Activated T-cell treated with anti-CD3 and anti-CD28 coated beads for 4 hours (primary cell): ENCODE measurements at regions not wholly inside any gene's neighbourhood (a gene's known extent, or its start where the extent isn't known, plus 50 kb on each side); places are given as distances from the start of the nearest gene placed in this dataset.

Experiments
- DNase-seq: peaks from one replicate; pipeline ENCODE4 v3.0.0-alpha.2; 2020

- no peak for DNase-seq
These were observed 1183.6 kb downstream of the BRD1 start for GRCh38 chr22:48644108-48644507.

DNA sequence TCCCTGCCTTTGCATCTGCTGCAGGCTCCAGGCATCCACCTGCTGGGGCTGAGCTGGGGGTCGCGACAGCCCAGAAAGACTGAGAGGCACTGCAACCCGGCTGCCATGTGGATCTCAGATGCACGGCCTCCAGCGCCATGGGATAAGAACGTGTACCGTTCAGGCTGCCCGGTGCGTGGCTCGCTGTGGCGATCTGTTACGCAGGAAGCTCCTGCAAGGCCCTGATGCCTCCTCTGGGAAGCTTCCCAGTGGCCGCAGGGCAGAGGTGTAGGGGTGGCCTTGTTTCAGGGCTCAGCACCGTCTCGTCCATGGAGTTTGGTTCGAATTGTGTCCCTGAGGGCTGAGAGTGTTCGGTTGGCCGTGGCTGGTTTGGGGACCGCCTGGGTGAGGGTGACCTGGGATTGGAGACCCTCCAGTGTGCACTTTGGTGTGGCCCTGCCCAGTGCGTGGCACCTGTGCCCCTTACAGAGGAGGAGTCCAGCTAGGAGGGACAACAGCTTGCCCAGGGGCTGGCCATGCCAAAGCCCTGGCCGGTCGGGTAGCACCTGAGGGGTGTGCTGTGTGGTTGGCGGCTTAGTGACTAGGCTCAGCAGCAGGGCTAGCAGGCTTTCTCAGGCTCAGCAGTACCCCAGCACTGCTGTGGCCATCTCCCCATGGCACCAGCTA lies 1184.5 kb downstream of the BRD1 start:
- DNase-seq, result no peak

- no peak for DNase-seq
These were observed 1185.1 kb downstream of the BRD1 start for GRCh38 chr22:48642550-48642949.

DNA sequence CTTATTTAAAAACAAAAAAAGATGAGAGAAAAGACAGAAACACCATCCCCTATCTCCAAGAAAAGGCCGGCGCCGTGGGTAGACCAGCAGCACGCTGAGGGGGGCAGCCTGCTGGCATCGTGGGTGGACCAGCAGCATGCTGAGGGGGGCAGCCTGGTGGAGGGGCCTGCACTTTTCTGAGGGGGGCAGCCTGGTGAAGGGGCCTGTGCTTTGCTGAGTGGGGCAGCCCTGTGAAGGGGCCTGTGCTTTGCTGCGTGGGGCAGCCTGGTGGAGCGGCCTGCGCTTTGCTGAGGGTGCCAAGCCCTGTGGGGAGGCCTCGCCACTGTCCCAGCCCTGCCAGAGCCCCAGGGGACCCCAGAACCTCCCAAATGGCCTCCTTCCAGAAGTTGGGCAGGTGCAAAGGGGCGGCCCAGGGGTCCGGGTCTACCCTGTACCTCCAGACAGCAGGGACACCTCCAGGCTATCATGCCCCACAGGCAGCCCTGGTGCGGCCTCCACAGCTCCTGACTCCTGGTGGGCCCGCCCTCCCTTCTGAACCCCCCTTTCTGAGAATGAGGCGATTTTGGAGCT lies 1185.7 kb downstream of the BRD1 start:
- no peak for DNase-seq

DNA sequence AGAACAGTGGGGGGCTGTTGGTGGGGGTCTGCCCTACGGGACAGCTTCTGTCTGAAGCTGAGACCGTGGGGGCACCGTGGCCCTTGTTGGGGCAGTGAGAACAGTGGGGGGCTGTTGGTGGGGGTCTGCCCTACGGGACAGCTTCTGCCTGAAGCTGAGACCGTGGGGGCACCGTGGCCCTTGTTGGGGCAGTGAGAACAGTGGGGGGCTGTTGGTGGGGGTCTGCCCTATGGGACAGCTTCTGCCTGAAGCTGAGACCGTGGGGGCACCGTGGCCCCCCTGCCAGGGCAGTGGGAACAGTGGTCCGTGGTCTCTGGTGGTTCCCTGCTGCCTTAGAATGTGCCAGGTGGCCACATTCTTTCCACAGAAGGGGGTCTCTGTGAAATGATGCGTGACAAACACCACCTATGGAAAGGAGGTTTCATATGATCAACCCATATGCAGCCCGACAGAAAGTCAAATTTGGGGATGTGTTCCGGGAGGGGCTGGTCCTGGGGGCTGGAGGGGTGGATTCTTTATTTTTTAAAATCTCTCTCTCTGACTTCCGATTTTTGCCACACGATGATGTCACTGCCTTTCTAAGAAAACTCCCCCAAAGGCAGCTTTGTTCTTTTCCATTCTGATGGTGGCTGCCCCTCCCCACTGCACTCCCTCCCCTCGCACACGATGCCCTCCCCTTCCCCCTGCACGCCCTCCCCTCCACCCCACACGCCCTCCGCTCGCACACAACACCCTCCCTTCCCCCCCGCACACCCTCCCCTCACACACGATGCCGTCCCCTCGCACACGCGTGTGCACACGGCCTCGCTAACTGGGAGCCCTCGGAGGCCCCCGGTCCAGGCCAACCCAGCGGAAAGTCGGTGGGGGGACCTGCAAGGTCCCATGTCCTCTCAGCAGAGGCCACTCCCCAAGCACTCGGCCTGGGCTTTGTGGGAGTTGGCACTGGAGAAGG lies 1186.5 kb downstream of the BRD1 start:
- no peak for DNase-seq

GRCh38 chr22:48639896-48640748 lies 1187.6 kb downstream of the BRD1 start:
- DNase-seq, result no peak

GRCh38 chr22:48639021-48639795 lies 1188.5 kb downstream of the BRD1 start:
- DNase-seq, result no peak

GRCh38 chr22:48637231-48637630 lies 1190.4 kb downstream of the BRD1 start:
- no peak for DNase-seq

DNA sequence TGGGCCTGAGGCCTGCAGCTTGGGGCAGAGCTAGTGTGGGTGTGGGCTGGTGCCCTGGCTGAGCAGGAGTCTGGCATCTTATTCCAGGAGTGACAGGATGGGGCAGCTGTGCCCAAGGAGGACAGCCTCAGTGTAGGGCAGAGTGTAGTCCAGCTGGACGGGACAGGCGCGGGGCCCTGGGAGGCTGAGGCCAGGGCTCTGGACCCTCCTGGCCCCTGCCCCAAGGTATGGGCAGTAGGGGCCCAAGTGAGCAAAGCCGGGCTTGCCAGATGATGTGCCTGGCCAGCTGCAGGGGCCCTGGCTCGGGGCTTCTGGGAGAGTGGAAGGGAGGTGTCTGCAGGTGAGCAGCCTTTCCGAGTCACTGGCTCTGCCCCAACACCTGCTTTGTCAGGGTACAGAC lies 1190.9 kb downstream of the BRD1 start:
- no peak for DNase-seq

GRCh38 chr22:48635816-48636215 lies 1191.9 kb downstream of the BRD1 start:
- DNase-seq, result no peak

DNA sequence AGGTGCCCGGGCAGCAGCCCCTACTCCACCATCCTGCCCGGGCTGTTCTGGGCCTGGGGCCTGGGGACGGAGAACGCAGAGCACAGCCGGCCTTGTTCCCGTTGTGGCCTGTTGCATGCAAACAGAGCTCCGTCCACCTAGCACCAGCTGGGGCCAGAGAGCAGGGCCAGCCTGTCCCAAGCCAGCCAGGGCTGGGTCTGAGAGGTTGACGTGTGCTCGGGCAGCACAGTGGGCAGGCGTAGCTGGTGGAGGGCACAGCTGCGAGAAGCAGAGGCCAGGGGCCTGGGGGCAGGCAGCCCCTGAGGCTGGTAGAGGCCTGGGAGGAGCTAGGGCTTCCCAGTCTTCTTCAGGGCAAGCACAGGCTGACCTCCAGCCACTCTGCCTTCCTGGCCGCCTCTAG lies 1192.6 kb downstream of the BRD1 start:
- no peak for DNase-seq

DNA sequence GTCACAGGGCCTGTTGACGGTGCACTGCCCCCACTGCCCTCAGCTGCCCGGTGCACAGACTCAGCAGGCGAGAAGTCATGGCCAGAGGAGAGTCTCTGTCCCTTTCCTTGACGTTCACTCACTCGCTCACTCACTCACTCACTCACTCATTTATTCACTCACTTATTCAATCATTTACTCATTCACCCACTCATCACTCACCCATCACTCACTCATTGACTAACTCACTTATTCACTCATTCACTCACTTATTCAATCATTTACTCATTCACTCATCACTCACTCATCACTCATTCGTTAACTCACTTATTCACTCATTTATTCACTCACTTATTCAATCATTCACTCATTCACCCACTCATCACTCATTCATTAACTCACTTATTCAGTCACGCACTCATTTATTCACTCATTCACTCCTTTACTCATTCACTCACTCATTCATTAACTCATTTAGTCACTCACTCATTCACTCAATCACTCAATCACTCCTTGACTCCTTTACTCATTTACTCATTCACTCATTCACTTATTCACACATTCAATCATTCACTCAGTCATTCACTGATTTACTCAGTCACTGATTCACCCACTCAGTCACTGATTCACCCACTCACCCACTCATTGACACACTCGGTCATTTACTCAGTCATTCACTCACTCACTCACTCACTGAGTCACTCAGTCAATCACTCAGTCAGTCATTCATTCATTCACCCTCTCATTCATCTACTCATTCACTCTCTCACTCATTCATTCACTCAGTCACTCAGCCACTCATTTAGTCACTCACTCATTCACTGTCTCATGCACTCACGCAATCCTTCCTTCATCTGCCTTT lies 1193.5 kb downstream of the BRD1 start:
- DNase-seq, result no peak

GRCh38 chr22:48632646-48633246 lies 1194.9 kb downstream of the BRD1 start:
- no peak for DNase-seq

GRCh38 chr22:48631288-48631863 lies 1196.3 kb downstream of the BRD1 start:
- DNase-seq, result no peak

DNA sequence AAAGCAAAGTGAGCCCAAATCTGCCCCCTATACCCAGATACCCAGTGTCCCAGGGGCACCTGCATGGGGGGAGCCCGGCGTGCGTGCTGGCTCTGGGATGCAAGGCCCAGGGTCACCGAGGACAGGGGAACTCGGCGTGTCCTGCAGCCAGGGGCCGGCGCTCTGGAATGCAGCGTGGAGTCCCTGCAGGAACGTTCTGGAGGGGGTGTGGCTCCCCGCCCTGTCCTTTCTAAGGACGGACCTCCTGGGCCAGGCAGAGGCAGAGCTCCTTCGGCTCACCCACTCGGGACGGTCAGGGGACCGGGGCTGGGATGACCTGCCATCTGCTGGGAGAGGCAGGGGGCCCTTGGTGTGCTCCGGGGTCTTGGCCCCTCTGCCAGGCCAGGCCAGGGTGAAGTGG lies 1196.8 kb downstream of the BRD1 start:
- DNase-seq, result no peak

DNA sequence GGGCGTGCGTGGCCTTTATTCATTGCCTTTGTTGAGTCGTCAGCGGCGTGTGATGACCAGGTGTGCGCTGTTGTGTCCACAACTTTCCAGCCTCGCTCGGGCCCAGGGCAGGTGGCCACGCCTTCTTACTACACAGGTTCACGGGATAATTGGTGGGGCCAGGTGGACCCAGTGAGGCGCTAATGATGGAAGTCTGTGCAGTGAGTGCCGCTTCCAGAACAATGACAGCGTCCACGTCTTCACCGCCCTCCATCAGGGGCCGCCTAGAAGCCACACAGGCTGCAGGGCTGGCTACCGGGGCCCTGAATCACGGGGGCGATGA lies 1197.3 kb downstream of the BRD1 start:
- DNase-seq, result no peak

DNA sequence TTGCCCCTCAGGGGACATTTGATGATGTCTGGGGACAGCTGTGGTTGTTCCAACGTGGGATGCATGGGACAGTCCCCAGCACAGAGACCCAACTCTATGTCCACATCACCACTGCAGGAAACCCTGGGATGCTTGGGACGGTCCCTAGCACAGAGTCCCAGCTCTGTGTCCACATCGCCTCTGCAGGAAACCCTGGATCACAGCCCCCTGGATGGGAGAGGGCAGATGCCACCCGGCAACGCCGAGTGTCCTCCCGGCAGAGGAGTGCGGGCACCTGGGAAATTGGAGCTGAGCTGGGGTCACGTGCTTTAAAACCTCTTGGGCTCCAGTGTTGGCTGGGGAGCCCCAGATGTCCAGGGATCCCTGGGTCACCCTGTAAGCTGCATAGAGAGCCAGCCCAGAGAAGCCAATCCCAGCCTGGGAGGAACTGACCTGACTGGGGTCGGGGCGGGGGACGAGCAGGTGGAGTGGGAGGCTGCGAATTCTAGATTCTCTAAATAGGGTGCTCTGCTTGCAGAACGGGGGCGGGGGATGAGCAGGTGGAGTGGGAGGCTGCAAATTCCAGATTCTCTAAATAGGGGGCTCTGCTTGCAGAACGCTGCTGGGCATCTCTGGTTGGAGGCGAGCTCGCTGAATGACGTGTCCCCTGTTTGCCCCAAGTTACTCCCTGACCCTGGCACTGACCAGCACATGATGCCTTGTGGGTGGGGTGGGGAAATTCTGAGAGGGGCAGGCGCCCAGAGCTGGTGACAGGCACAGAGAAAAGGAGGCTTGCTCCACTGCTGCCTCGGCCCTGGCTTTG lies 1197.8 kb downstream of the BRD1 start:
- no peak for DNase-seq

DNA sequence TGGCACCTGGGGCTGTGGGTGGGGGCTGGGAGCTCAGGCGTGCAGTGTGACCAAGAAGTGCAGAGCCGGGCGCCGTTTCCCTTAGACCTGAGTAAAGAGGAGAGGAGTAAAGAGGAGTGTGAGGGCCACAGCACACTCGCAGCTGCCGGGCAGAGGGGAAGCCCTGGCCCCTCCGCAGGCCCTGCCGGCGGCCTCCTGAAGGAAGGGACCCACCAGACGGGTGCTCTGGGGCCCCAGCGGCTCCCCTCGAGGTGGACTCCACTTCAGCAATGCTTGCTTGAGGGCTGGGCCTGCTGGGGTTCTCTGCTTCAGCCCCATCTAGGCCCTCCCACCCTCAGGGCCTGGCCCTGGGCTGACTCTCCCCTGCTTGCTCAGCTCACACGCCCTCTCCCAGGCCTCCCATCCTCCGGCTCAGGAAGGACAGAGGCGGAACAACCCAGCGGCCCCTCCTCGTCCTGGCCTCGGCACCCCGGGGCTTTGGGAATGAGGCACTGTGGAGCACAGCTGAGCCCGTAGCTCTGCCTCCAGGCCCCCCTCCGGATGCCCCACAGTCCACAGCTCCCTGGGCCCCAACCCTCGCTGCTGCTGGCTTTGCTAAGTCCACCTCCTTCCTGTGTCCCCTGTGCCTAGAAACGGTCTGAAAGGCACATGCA lies 1198.7 kb downstream of the BRD1 start:
- no peak for DNase-seq

GRCh38 chr22:48627966-48628365 lies 1199.7 kb downstream of the BRD1 start:
- no peak for DNase-seq
